ENCODE measurements at regions not wholly inside any gene's neighbourhood (a gene's known extent, or its start where the extent isn't known, plus 50 kb on each side); places are given as distances from the start of the nearest gene placed in this dataset.

DNA sequence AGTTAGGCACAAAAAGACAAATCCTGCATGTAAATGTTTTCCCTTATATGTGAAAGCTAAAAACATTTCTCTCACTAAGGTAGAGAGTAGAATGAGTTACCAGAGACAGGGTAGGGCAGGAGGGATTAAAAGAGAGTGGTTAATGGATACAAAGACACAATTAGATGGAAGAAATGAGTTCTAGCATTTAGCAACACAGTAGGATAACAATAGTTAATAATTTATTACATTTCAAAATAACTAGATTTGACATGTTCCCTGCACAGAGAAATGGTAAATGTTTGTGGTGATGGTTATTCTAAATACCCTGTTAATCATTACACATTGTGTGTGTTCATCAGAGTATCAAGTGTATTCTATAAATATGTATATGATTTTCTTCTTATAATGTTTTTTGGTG lies 1400.7 kb downstream of the OTOL1 start:
- no peaks in the 10 kb centered on the region for H3K36me3 ChIP-seq

DNA sequence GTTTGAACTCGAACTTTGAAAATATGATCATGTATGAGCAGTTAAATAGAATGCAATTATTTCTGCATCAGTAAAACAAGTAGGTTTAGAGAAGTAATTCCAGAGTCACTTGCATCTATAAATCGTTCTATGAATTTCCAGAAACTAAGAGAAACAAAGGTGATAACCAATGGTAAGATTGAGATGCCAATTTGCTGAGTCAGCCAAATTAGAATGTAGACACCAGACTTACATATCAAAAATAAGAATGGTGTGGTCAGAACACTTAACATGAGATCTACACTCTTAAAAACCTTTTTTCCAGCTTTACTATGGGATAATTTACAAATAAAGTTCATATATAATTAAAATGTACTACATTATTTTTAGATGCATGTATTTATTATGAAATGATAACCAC lies 1435.9 kb downstream of the OTOL1 start:
- TF ChIP-seq, protein P1, sequence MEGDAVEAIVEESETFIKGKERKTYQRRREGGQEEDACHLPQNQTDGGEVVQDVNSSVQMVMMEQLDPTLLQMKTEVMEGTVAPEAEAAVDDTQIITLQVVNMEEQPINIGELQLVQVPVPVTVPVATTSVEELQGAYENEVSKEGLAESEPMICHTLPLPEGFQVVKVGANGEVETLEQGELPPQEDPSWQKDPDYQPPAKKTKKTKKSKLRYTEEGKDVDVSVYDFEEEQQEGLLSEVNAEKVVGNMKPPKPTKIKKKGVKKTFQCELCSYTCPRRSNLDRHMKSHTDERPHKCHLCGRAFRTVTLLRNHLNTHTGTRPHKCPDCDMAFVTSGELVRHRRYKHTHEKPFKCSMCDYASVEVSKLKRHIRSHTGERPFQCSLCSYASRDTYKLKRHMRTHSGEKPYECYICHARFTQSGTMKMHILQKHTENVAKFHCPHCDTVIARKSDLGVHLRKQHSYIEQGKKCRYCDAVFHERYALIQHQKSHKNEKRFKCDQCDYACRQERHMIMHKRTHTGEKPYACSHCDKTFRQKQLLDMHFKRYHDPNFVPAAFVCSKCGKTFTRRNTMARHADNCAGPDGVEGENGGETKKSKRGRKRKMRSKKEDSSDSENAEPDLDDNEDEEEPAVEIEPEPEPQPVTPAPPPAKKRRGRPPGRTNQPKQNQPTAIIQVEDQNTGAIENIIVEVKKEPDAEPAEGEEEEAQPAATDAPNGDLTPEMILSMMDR (IDR thresholded peaks at IDR 0.05) = no peak
- Histone ChIP-seq H3K4me1 (no peaks in the 10 kb centered on the region), H3K27ac (no peak overlapping the region), H3K27me3 (no peaks in the 10 kb centered on the region), H3K4me3 (no peak overlapping the region), H3K9me3 (no peaks in the 10 kb centered on the region), H3K36me3 (no peaks in the 10 kb centered on the region)
- no peak for DNase-seq (ENCODE audit: low spot score in 2 of 2)
- intact Hi-C loops (cut with DNase I) = no loop called here

More for the DNA sequence above, 1400.7 kb downstream of the OTOL1 start:
- TF ChIP-seq, protein P1 (IDR thresholded peaks at IDR 0.05) = no peak
- Histone ChIP-seq H3K9me3 (no peaks in the 10 kb centered on the region), H3K27me3 (no peaks in the 10 kb centered on the region), H3K4me1 (no peaks in the 10 kb centered on the region), H3K4me3 (no peak overlapping the region), H3K27ac (no peak overlapping the region)
- intact Hi-C loops (cut with DNase I) = no loop called here
- DNase-seq (ENCODE audit: low spot score in 2 of 2) = no peak

DNA sequence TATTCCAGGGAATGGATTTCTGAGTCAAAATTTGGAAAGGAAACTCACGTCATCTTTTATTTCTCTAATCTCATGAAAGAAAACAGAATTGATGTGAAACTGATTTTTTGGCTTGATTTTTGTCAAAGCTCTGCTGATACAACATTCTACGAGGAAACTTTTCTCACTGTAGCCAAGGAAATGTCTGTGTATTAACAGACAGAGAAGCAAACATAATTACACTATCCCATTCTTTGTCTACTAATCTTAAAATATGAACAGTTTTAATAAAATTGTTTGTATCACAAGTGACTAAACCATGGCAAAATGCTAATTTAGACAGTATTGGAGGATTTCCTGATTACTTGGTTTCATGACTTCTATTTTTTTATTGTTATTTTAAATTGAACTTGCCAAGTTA lies 1437.0 kb downstream of the OTOL1 start:
- Histone ChIP-seq H3K27ac (peak overlapping the region; percentile 27 to 41), H3K9me3 (no peaks in the 10 kb centered on the region), H3K27me3 (no peaks in the 10 kb centered on the region), H3K36me3 (no peaks in the 10 kb centered on the region), H3K4me1 (no peaks in the 10 kb centered on the region), H3K4me3 (no peak overlapping the region)
- DNase-seq (ENCODE audit: low spot score in 2 of 2) = no peak
- TF ChIP-seq, protein P1 (IDR thresholded peaks at IDR 0.05) = no peak
- intact Hi-C loops (cut with DNase I) = no loop called here

DNA sequence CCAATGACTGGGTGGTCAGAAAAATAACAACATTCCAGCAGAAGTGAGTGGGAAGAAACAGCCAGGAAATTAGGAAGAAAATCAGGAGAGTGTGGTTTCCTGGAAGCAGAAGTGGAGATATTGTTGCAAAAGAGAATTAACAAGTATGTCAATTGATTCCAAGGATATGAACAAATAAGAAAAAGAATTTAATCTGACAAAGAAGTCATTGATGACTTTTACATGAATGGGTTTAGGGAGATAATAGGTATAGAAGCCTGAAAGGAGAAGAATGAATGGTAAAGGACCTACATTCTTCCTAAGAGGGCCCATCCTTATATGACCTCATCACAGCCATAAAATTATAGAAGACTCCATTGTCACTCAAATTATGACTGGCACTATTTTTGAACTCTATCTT lies 1440.1 kb downstream of the OTOL1 start:
- Histone ChIP-seq H3K27me3 (no peaks in the 10 kb centered on the region), H3K9me3 (no peaks in the 10 kb centered on the region), H3K4me1 (no peaks in the 10 kb centered on the region), H3K27ac (no peak overlapping the region), H3K4me3 (no peak overlapping the region), H3K36me3 (no peaks in the 10 kb centered on the region)
- intact Hi-C loops (cut with DNase I) = no loop called here
- TF ChIP-seq, protein P1 (IDR thresholded peaks at IDR 0.05) = no peak
- DNase-seq (ENCODE audit: low spot score in 2 of 2) = no peak

DNA sequence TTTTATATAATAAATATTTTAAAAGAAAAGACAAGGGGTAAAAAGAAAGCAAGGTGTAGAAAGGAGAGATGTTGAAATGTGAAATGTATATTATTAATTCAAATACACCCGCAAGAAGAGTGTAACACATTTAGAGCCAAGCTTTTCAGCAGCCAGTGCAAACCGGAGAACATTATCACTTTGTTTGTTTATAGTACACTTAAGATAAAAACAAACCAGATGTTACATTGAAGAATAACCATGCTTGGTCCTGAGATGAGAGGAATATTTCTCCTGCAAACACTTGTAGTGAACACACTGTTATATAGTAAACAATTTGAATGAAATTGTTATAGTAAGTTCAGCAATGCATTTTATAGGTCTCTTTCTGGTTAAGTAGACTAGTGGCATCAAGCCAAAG lies 1441.5 kb downstream of the OTOL1 start:
- Histone ChIP-seq H3K4me1 (no peaks in the 10 kb centered on the region), H3K27ac (no peak overlapping the region), H3K9me3 (no peaks in the 10 kb centered on the region), H3K27me3 (no peaks in the 10 kb centered on the region), H3K36me3 (no peaks in the 10 kb centered on the region), H3K4me3 (no peak overlapping the region)
- intact Hi-C loops (cut with DNase I) = no loop called here
- DNase-seq (ENCODE audit: low spot score in 2 of 2) = no peak
- TF ChIP-seq, protein P1 (IDR thresholded peaks at IDR 0.05) = no peak

DNA sequence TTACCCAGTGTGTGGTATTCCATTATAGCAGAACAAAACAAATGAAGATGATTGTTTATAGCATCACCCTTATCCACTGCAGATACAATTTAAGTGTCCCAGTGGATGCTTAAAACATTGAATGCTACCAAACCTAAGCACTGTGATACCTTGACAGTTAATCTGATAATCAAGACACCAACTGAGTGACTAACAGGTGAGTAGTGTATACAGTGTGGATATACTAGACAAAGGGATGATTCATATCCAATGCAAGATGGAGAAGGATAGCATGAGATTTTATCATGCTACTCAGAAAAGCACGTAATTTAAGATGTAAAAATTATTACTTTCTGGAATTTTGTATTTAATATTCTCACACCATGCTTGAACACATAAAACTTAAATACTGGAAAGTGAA lies 1449.0 kb downstream of the OTOL1 start:
- Histone ChIP-seq H3K4me1 (no peaks in the 10 kb centered on the region), H3K4me3 (no peak overlapping the region), H3K9me3 (no peaks in the 10 kb centered on the region), H3K27ac (no peak overlapping the region), H3K36me3 (no peaks in the 10 kb centered on the region), H3K27me3 (no peaks in the 10 kb centered on the region)
- no peak for DNase-seq (ENCODE audit: low spot score in 2 of 2)
- intact Hi-C loops (cut with DNase I) = no loop called here
- TF ChIP-seq, protein P1 (IDR thresholded peaks at IDR 0.05) = no peak
